Loucy (cell line): ENCODE measurements at regions not wholly inside any gene's neighbourhood (a gene's known extent, or its start where the extent isn't known, plus 50 kb on each side); places are given as distances from the start of the nearest gene placed in this dataset.

ENCODE experiments used
- CTCF ChIP-seq: fragments of 200-600 bp; sonication (generic); conservative IDR thresholded peaks from 2 replicates; pipeline ENCODE4 v1.5.1; 2014; ENCODE audit warnings: mild to moderate bottlenecking, antibody characterized with exemption, low read length
- EZH2phosphoT487 ChIP-seq: fragments of 200-600 bp; IDR thresholded peaks from 2 replicates; pipeline ENCODE4 v1.6.1; 2018; ENCODE audit warnings: antibody characterized with exemption, mild to moderate bottlenecking, moderate library complexity, borderline replicate concordance

GRCh38 chr12:125436686-125437085 lies 371.5 kb downstream of the AACS start:
- no peak for TF ChIP-seq CTCF
- TF ChIP-seq EZH2phosphoT487, result no peak
